ENCODE measurements at regions not wholly inside any gene's neighbourhood (a gene's known extent, or its start where the extent isn't known, plus 50 kb on each side); places are given as distances from the start of the nearest gene placed in this dataset.

DNA sequence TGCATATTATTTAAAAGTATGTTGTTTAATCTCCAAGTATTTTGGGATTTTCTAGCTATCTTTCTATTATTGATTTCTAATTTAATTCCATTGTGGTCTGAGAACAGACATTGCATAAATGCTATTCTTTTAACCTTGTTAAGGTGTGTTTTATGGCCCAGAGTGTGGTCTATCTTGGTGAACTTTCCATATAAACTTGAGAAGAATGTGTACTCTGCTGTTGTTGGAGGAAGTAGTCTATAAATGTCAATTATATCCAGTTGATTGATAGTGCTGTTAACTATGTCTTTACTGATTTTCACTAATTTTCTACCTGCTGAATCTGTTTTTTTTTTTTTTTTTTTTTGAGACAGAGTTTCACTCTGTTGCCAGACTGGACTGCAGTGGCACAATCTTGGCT lies 180.9 kb downstream of the ZNF621 start:
- no peak for DNase-seq

DNA sequence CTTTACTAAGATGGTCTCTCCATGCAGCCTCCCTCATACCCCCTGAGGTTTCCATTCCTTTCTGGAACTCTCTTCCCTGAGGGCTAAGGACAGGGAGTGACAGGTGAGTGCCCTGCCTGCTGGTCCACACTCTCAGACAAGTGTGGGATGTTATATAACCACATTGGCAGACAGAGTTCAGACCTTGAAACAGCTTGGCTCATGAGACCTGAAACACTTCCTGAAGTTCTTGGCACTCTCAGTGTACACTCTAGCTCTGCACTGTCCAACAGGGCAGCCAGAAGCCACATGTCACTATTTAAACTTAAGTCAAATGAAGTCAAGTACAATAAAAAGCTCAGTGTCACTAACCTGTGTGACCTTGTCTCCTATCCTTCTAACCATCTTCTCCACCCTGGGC lies 188.5 kb downstream of the ZNF621 start:
- DNase-seq = no peak

DNA sequence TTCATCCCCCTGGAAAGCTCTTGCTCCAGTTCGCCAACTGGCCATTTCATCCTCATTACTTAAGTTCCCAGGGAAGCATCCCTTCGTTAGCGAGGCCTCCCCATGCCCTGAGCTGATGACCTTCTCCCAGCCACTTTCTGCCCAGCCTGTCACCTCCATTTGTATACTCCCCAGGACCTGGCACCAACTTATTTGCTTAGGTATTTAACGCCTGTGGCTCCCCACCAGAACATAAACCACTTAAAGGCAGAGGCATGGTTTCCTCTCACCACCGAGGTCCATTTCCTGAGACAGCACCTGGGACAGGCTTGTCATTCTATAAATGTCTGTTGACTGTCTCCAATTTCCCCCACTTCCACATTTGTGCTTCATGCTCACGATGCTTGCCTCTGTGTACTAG lies 189.0 kb downstream of the ZNF621 start:
- DNase-seq = no peak

DNA sequence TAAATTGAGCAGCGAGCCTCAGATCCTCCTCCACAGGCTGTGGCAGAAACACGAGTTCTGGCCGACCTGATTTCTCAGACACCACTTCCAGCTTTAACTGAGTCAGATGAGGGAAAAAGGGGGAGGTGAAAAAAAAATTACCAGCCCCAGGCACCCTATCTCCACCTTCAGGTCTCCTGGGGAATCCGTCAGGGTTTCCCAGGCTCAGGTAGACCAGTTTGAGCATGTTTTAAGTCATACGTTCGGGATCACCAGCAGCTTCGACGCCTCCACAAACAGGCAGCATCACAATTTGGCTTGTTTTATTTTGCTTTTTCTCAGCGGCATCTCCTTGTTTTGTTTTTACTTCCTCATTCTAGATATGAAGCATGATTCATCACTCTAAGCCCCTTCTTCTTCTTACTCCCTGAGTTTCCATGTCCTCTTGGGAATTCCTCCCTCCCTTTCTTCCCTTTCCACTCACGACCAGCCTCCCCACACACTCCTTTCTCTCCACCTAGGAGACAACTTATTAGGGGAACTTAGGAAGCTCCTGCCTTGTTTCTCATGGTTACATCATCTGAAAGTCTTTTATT lies 190.1 kb downstream of the ZNF621 start:
- no peak for DNase-seq

DNA sequence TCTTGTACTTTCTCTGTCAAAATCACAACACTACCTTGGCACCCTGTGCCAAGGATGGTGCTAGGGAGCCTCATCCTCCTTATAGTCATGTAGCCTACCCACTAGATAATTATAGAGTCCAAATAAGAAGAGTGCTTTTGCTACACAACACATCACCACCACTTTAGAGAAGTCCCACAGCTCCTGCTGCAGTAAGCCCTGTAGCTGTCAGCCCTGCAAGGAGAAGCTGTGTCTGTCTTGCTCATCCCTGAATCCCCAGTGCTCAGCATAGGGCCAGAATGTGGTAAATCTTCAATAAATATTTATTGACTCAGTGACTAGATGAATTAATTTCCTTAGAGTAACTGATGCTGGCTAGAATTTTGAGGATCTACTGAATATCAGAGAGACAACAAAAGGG lies 190.8 kb downstream of the ZNF621 start:
- no peak for DNase-seq

DNA sequence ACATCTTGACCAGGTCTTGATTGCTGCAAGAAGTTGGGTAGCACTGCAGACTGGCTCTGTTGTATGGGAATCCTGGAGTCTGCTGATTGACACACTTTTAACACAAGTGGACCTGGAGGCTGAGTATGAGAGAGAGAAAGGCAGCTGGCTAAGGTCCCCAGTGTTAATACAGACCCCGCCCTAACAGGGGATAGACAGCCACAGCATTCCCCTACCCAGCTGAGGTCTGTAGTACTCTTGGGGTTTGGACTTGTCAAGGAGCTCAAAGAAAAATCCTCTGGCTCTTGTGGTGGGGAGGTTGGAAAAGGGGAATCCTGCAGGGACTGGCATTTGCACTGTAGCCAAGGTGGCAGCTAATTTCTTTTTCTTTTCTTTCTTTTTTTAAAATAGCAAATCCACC lies 192.7 kb downstream of the ZNF621 start:
- DNase-seq = no peak

DNA sequence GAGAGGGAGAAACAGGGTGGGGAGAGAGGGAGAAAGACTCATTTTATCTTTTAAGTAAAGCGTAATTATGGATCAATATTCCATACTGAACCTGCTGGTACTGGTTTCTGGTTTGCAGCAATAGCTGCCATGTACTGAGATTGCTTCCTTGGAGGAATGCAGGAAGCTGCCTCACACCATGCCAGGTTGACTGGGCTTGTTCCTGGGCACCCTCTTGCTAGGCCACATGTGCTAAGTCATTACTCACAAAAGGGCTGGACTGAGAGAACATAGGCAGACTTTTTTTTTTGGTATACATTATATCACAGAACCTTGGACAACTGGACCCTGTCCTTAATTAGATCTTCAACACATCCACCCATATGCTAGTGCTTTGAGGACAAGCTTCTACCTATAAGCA lies 193.4 kb downstream of the ZNF621 start:
- no peak for DNase-seq

DNA sequence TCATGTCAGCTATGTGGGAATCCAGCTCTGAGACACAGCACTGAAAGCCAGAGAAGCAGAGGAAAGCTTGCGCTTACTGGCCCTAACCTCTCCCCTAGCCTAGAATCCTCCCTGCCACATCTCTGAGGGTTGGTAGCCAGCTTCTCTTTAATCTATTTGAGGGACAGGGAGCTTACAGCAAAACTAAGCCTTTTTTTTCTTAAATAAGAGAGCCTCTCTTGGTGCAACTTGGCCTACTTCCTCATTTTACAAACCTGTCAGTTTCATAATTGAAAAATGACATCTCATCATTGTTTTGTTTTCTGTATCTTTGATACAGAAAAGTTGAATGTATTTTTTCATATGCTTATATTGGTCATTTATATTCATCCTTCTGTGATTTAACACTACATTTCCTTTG lies 193.9 kb downstream of the ZNF621 start:
- DNase-seq = no peak

DNA sequence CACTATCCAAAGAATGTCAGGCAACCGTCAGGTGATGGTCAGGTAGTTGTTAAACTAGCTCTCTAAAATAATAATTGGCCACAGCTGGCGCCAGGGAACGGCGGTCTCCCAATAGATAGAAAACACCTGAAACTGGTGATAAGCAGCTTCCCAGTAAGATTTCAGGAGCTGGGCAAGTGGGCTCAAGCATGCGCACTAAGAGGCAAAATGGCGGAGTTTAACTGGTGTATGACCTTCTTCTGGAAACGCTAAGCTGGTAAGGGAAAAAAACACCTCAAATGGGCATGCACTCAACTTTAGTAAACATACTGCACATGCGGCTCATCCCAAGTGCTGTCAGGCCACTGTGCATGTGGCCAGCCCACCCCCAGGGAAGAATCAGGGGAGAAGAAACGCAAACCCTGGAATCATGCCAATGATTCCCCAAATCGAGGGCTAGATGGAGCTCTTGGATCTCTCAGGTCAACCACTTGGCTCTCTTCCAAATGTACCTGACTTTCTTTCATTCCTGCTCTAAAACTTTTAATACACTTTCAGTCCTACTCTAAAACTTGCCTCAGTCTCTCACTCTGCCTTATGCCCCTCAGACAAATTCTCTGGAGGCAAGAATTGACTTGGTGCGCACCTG lies 195.0 kb downstream of the ZNF621 start:
- no peak for DNase-seq

DNA sequence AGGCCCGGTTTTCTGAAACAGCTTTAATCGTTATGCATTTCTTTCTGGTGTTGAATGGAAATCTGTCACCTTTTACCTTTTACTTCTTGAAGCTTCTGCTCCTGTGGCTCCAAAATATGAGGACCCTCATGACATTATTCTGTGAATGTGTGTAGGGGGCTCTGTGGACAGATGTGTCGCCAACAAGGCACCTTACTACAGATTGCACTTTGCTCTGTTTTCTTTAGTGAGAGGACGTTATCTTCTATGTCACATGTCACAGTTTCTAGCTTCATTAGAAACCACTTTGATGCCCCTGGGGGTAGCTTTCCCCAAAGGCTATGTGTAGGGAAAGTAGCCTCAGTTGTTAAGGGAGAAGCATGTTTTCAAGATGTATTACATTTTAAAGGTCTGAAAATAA lies 195.6 kb downstream of the ZNF621 start:
- no peak for DNase-seq

DNA sequence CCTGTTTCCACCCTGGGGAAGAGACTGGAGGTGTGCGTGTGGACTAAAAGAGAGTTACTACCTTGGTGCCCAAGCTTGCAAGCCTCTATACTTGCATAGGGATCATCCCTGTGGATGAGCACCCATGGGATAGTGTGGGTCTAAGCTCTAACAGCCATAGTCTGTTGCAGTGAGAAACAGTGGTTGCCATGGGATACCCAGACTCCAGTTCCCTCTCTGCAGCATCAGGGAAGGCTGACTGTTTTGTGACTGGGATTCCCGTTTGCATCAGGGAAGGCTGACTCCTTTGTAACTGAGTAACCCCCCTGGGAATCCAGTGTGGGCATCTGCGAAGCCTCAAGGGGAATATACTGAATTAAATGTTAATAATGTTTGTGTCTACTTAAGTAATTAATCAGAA lies 196.1 kb downstream of the ZNF621 start:
- DNase-seq = no peak

DNA sequence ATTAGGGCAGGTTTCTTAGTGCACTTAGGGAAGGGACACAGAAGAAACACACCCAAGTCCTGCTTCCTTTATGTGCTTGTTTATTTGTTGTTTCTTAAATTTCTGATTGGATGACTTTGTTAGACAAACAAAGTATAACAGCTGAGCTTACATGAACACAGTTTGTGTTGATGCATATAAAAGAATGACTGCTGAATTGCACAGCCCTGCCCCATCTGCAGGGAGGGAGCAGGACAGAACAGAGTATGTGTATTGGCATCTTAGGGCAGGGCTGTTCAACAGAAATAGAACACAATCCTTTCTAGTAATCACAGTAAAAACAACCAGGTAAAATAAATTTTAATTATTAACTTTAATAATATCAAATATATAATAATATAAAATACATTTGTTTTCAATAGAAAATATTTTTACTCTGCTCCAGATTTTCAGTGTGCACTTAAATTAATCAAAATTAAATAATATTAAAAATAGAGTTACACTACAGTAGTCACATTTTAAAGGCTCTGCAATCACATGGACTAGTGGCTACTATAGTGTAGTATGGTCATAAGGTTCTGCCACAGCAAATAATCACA lies 198.4 kb downstream of the ZNF621 start:
- no peak for DNase-seq

DNA sequence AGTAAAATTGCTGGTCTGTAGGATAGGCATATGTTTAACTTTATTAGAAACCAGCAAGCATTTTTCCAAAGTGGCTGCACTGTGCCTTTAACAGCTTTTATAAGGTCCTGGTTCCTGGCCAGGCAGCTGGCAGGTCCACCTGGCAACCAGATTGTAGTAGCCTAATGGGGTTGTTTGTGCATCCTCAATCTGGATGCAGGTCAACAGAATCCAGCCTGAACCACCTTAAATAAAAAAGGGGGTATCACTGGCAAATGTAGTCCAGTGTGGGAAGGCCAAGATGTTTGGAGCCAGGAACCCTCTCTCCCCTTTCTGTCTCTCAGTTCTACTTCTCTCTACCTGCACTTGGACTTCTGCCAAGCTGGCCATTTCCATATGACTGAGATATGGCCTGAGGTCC lies 200.3 kb downstream of the ZNF621 start:
- no peak for DNase-seq

DNA sequence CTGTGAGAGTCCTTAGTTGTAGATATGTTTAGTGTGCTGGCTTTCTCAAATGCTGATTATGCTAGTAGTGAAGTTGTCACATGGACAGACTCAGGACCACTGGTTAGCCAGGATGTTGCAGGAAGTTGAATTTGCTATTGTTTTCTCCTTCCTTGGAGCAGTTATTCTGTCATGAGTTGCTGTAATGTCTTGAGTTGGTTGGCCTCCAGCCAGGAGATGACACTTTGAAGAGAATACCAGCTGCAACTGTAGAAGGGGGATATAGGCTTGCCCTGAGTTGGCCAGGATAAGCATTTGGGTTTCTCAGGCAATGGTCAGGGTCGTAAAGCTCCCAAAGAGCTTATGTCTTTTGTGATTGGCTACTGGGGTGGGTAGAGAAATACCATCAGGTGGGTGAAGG lies 206.7 kb downstream of the ZNF621 start:
- no peak for DNase-seq

DNA sequence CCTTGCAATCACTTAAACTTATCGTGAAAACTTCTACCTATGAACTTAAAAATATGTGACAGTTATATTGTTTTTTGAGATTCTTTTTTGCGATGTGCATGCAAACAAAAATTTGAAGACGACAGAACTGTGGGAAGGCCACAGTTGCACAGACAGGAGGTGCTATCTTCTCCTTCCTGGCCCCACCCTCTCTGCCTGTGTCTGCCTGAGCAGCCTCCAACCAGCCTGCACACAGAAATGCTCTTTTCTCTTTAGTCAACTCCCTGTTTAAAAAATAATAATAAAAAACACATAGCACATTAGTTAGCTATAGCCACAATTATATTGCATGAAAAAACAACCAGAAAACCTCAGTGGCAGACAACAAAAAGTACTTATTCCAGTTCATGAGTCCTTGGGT lies 212.2 kb downstream of the ZNF621 start:
- DNase-seq = no peak

DNA sequence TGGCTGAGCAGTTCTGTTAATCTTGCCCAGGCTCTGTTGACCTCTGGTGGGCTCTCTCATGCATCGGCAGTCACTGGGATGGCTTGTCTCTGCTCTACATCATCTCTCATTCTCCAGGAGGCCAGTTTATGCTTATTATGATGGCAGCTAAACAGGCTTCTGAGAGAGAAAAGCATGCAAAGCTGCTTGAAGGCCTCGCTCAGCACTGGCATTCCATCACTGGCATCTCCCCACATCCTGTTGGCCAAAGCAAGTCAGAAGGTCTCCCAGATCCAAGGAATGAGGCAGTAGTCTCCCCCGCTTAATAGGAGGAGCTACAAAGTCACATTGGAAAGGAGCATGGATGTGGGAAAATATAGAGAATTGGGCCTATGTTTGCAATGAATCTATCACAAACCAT lies 212.6 kb downstream of the ZNF621 start:
- DNase-seq = no peak

DNA sequence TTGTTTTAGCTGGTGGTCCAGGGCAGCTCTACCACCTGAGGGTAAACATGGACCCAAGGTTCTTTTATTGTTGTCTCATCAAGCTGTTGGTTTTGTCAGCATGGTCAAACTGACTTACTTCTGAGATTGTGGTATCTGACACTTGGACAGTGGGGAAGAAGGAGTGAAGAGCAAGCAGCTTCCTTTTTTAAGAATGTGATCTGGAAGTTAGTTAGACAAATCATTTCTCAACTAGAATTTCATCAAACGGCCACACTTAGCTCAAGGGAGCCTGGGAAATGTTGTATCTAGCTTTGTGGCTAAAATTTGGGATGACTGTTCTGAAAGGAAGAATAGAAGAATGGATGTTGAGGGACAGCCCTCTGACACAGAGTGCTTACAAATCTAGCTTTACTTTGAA lies 215.2 kb downstream of the ZNF621 start:
- DNase-seq = no peak

DNA sequence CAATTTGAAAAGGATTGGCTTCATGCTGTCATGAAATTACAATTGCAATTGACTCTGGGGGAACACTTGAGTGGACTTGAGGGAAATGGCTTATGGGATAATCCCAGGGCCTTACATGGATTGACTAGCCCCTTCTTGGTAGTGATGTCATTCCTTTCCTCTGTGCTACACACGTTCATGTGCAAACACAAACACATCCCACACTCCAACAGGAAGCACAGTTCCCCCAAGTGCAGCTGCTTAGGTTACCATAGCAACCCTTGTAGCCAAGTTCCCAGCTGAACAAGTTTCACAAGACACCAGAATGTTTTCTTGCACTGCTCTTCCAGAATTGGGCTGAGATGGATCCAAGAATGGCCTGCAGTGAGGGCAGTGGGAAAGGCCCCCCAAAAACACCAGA lies 217.0 kb downstream of the ZNF621 start:
- no peak for DNase-seq

DNA sequence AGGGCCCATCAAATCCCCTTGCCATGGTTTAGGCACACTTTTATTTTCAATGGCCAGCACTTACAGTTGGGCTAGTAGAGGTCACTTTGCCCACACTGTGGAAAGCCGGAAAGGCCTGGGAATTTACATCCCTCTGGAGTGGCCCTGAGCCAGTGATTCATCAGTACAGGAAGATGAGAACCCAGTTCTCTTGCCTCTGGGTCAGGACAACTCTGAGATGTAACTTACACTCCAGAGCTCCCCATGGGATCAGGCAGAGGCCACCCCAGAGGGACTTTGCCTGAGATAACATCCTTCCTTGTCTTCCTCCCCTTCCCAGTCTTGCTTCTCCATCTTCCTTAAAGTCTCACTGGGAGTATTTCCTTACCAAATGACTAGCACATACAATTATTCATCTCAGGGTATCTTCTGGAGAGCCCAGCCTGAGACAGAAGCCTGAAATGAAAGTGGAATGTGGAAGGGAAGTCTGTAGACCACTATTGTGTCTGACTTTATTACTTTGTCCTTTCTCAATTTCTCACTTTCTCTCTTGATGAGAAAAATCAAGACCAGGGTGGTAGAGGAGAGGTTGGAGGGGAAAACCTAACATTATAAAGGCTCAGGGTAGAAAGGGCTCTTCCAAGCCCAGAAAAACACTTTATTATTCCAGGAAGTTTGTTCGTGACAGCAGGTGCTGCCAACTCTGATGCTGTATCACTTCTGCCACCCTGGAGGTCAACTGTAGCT lies 220.8 kb downstream of the ZNF621 start:
- DNase-seq = no peak

DNA sequence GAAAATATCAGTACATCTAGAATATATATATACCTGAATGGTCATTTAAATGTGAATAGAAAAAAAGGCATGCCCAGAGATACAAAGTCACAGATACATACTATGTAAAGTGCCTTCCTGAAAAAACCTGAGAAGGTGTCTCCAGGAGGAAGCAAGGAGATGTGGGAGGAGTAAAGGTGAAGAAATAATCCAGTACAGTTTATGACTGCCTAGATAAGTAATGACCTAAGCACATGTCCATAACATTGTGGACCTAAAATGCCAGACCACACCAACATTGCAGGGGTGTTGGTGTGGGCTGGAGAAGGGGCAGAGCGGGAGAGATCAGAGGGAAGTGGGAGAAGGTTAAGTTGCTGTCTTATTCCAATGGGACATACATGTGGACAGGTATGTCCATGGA lies 226.9 kb downstream of the ZNF621 start:
- no peak for DNase-seq

DNA sequence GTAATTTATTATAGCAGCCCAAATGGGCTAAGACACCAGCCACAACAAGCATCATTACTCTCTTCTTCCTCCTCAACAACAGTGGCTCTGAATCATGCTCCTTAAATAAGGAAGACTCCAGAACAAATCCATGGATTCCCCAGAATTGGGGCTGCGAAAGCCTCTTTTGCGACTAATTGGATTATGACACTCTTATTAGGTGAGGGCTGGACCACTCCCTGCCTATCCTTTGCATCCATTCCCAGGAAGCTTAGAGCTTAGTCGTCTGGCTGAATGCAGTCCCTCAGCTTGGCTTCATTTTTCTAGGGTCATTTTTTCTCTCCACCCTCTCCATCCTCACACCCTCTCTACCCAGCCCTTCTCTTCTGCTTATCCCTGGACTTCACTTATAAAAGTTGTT lies 227.7 kb downstream of the ZNF621 start:
- no peak for DNase-seq

DNA sequence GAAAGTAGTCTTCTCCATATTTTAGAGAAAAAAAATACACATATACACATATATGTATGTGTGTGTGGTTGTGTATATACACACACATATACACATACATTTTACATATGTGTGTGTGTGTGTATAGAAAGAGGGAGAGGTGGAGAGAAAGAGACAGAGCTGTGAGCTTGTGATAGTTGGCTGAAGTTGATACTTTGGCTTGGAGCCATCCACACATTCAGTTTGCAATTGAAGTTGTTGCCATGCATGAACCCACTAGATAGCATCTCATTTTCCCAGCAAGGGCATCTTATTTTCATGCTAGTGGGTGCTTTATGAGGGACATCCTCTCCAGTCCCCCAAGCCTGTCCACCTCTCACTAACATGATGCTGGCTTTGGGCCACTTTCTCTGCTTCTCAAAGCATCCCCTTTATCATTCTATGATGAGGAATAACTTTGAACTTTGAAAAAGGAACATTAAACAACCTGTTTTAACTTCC lies 228.6 kb downstream of the ZNF621 start:
- DNase-seq = no peak

DNA sequence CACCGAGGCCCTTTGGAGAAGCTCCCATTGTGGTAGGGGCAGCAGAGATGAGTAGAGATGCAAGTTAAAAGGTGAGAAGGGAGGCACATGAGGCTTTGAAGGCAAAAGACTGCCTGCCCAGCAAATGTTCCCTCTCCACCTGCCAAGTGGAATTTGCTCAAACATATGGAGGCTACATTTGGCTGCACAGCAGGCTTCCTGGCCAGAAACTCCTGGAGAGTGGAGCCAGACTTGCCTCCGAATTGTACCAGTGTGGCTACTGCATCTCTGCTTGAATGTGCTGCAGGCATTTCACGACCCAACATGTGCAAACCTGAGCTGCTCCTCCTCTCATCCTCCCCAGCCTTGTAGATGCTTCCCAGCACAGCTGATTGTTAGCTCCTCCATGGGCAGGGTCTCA lies 229.2 kb downstream of the ZNF621 start:
- DNase-seq = no peak

DNA sequence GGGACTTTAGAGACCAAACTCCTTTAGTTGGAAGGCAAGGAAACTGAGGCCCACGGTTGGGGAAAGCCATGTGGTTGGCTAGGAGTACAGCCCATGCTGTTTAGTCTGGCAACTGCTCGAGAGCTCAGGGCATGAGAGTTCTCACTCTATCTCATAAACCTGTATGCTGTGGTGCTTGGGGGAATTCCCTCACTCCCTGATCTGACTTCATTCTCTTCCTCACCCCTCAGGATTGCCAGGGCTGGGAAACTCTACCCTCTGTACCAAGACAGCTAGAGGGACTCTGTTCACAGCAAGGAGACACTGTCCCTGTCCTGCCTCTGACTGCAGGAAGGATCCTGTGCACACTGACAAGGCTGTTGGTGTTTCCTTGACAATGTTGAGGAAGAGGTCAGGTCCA lies 230.2 kb downstream of the ZNF621 start:
- no peak for DNase-seq
